CD4-positive, alpha-beta T cell treated with Interleukin-4 for 4 hours (primary cell): ENCODE measurements at regions not wholly inside any gene's neighbourhood (a gene's known extent, or its start where the extent isn't known, plus 50 kb on each side); places are given as distances from the start of the nearest gene placed in this dataset.
"Not testable (repeated sequence)": the region's sequence is repeated elsewhere in the genome, so short reads cannot be mapped to it uniquely, and the experiment has no call there.

ENCODE experiments used
- DNase-seq: peaks from one replicate; pipeline ENCODE4 v3.0.0-alpha.2; 2020

- DNase-seq = not testable (repeated sequence)
Measured at GRCh38 chr7:97928844-97929243, 56.6 kb upstream of the ASNS start.

DNA sequence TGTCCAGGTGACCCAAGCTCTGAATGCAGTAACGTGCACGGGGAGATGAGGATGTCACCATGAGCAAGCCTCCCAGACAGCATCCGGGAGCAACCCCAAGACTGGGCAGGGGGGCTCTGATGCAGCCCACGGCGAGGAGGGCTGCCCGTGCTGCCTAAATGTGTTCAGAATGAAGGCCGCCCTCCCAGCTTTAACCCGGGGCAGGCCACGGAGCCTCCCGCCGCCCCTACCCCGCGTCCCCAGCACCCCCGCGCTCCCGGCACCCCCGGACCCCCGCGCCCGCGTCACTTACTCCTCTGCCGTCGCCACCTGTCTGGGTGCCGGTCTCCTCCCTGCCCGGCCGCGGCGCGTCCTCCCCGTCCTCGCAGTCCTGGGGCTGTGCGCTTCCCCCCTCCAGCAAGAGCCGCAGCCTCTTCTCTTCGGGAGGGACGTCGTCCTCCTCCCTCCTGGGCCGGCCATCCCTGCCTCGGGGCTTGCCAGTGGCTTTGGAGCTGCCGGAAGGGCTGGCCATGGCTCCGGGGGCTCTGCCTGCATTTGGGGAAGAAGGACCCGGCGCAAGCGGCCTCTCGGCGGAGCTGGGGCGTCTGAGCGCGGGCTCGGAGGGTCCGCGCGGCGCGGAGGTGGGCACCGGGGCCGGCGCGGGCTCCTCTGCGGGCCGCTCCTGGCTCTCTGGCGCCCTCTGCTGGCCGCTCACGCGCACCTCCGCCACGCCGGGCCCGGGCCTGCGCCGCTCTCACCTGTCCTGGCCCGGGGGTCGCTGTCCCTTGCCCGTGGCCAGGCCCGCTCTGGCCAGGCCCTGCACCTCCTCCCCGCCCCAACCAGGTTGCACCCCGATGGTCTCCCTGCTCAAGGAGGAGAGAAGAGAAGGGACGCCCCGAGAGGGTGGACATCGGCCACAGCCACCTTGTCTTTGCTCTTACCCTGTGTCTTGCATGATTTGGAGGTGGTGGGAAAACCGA lies 55.9 kb upstream of the ASNS start:
- peak; percentile 41 for DNase-seq
